H1 (cell line): ENCODE measurements at regions not wholly inside any gene's neighbourhood (a gene's known extent, or its start where the extent isn't known, plus 50 kb on each side); places are given as distances from the start of the nearest gene placed in this dataset.

ENCODE experiments used
- CBX5 ChIP-seq: fragments of 300-800, 300-1000 bp; sonication (generic); IDR thresholded peaks from 2 replicates; pipeline ENCODE4 v1.7.1; 2016; ENCODE audit warnings: antibody characterized with exemption, low read length, low read depth
- CBX8 ChIP-seq: fragments of 300-800, 300-1000 bp; sonication (generic); IDR thresholded peaks from 2 replicates; pipeline ENCODE4 v1.7.1; 2016; ENCODE audit warnings: low read depth, low read length, borderline replicate concordance
- HDAC2 ChIP-seq, 2 experiments: fragments of 300-600 bp in 1 of 2; sonication (generic) in 1 of 2; IDR thresholded peaks; 2 replicates each; pipeline ENCODE4 v1.6.1; 2011 to 2012; ENCODE audit warnings: low read depth in 2 of 2, low read length in 2 of 2, mild to moderate bottlenecking in 2 of 2, moderate library complexity in 2 of 2, borderline replicate concordance in 1 of 2, inconsistent platforms in 1 of 2
- JUND ChIP-seq: IDR thresholded peaks from 2 replicates; pipeline ENCODE4 v1.6.1; 2011; ENCODE audit warnings: mild to moderate bottlenecking, improper control_type of control experiment, low read length
- KDM1A ChIP-seq: fragments of 200-600, 300-600 bp; sonication (generic); IDR thresholded peaks from 2 replicates; pipeline ENCODE4 v1.7.1; 2016; ENCODE audit warnings: mild to moderate bottlenecking, low read length, borderline replicate concordance
- POLR2A ChIP-seq, 2 experiments: IDR thresholded peaks; 1 replicate in 1 of 2; 2 replicates in 1 of 2; pipeline ENCODE4 v1.6.1; 2011; ENCODE audit warnings: low read depth in 2 of 2, low read length in 2 of 2, mild to moderate bottlenecking in 2 of 2; ENCODE audit errors: control extremely low read depth in 1 of 2

- TF ChIP-seq HDAC2 (IDR thresholded peaks at IDR 0.05; ENCODE audit: borderline replicate concordance in 1 of 2, low read depth in 2 of 2, low read length in 2 of 2) (no peak), POLR2A (IDR thresholded peaks at IDR 0.05; ENCODE audit: control extremely low read depth in 1 of 2, low read depth in 2 of 2, low read length in 2 of 2) (no peak), JUND (no peak), CBX5 (no peak), KDM1A (no peak), CBX8 (no peak)
These were observed 921.9 kb downstream of the CCSER2 start (continued) for GRCh38 chr10:85250304-85250703.
